ENCODE measurements at regions not wholly inside any gene's neighbourhood (a gene's known extent, or its start where the extent isn't known, plus 50 kb on each side); places are given as distances from the start of the nearest gene placed in this dataset.

DNA sequence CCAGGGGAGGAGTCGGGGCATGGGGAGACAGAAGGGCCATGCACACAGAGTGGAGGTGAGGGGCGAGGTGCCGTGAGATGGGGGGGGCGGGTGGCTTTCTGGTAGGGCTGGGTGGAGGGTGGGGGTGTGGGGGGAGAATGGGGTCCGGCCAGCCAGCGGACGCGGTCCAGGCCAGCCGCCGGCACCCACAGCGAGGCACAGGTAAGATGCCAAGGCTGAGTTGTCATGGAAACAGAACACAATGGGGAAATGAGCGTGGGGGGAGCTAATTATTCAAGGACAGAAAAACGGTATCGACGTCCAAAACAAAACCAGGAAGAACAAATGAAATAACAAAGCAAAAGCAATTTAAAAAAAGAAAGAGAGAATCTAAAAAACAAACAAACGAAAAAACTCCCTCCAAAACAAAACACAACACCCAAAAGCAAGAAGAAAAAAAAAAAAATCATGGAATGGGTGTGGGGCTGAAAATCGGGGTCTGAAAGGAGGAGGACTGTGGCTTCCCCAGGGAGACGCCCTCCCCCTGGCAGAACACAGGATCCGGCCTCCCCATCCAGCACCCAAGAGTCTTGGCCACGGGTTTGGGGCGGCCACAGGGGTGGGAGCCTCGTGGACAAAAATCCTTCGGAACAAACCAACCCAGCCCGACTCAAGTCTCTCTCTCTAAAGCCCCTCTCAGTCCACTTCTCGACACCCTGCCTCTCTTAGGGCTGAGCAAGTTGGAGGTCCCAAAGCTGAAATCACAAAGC lies 92.5 kb downstream of the PTPRS start:
- TF ChIP-seq SMC3 (conservative IDR thresholded peaks at IDR 0.05; ENCODE audit: poor library complexity): no peak
- TF ChIP-seq MXI1 (conservative IDR thresholded peaks at IDR 0.05; ENCODE audit: poor library complexity, severe bottlenecking): no peak
- TF ChIP-seq, protein P1, sequence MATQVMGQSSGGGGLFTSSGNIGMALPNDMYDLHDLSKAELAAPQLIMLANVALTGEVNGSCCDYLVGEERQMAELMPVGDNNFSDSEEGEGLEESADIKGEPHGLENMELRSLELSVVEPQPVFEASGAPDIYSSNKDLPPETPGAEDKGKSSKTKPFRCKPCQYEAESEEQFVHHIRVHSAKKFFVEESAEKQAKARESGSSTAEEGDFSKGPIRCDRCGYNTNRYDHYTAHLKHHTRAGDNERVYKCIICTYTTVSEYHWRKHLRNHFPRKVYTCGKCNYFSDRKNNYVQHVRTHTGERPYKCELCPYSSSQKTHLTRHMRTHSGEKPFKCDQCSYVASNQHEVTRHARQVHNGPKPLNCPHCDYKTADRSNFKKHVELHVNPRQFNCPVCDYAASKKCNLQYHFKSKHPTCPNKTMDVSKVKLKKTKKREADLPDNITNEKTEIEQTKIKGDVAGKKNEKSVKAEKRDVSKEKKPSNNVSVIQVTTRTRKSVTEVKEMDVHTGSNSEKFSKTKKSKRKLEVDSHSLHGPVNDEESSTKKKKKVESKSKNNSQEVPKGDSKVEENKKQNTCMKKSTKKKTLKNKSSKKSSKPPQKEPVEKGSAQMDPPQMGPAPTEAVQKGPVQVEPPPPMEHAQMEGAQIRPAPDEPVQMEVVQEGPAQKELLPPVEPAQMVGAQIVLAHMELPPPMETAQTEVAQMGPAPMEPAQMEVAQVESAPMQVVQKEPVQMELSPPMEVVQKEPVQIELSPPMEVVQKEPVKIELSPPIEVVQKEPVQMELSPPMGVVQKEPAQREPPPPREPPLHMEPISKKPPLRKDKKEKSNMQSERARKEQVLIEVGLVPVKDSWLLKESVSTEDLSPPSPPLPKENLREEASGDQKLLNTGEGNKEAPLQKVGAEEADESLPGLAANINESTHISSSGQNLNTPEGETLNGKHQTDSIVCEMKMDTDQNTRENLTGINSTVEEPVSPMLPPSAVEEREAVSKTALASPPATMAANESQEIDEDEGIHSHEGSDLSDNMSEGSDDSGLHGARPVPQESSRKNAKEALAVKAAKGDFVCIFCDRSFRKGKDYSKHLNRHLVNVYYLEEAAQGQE (IDR thresholded peaks at IDR 0.05; ENCODE audit: borderline replicate concordance): no peak
- TF ChIP-seq TAF1 (IDR thresholded peaks at IDR 0.05; ENCODE audit: low read depth): no peak
- no peak for TF ChIP-seq EP300 (conservative IDR thresholded peaks at IDR 0.05; ENCODE audit: poor library complexity, severe bottlenecking)
- TF ChIP-seq POLR2AphosphoS5 (IDR thresholded peaks at IDR 0.05): no peak
- TF ChIP-seq EZH2 (IDR thresholded peaks at IDR 0.05; ENCODE audit: borderline replicate concordance, insufficient read depth, low read length, poor library complexity, severe bottlenecking): no peak
- TF ChIP-seq, protein P2, sequence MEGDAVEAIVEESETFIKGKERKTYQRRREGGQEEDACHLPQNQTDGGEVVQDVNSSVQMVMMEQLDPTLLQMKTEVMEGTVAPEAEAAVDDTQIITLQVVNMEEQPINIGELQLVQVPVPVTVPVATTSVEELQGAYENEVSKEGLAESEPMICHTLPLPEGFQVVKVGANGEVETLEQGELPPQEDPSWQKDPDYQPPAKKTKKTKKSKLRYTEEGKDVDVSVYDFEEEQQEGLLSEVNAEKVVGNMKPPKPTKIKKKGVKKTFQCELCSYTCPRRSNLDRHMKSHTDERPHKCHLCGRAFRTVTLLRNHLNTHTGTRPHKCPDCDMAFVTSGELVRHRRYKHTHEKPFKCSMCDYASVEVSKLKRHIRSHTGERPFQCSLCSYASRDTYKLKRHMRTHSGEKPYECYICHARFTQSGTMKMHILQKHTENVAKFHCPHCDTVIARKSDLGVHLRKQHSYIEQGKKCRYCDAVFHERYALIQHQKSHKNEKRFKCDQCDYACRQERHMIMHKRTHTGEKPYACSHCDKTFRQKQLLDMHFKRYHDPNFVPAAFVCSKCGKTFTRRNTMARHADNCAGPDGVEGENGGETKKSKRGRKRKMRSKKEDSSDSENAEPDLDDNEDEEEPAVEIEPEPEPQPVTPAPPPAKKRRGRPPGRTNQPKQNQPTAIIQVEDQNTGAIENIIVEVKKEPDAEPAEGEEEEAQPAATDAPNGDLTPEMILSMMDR (IDR thresholded peaks at IDR 0.05; ENCODE audit: poor library complexity, severe bottlenecking): no peak
- no peak for TF ChIP-seq RAD21 (conservative IDR thresholded peaks at IDR 0.05)
- Histone ChIP-seq H3K27me3 (ENCODE audit: insufficient read depth, low read depth, low read length) (no peaks in the 10 kb centered on the region), H3K4me2 (ENCODE audit: low read length) (no peak overlapping the region), H3K4me3 (ENCODE audit: low read length) (no peak overlapping the region), H3K36me3 (ENCODE audit: insufficient read depth, low read length) (peaks cover 8% of the 10 kb centered on the region), H3K27ac (ENCODE audit: low read length) (no peak overlapping the region), H3F3A (ENCODE audit: insufficient read depth, low read length, poor library complexity, severe bottlenecking) (no peaks in the 10 kb centered on the region), H3K79me2 (replicated peaks; ENCODE audit: insufficient read depth, low read length) (no peaks in the 10 kb centered on the region), H3K9me3 (ENCODE audit: low read length) (no peaks in the 10 kb centered on the region), H4K20me1 (ENCODE audit: insufficient read depth) (no peaks in the 10 kb centered on the region), H3K9me2 (ENCODE audit: insufficient read depth, low read length) (no peaks in the 10 kb centered on the region), H2AFZ (ENCODE audit: low read depth, low read length) (no peak overlapping the region), H3K9ac (ENCODE audit: low read length) (no peak overlapping the region)

DNA sequence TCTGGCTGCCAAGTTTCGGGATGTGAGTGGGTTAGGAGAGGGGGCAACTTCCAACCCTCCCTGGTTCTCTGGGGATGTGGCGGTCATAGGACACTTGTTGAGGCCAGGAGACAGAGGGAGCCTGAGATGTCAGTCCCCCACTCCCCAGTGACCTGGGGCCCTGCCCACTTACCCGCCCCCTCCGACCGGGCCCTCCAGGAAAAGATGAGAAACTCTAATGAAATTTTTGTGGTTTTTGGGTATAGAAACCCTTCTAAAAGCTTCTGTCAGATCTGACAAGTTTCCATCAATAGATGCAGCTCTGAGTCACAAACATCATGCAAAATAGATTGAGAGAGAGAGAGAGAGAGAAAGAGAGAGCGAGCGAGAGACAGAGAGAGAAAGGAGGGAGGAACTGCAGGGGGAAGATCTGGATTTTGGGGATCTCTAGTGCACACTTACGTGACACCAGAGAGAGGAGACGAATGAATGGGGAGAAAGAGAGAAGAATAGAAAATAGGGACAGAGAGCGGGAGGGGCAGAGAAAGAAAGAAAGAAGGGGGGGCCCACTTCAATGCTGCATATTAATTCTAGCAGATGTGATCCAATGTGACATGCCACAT lies 94.0 kb downstream of the PTPRS start:
- Histone ChIP-seq H3K36me3 (ENCODE audit: insufficient read depth, low read length) (peaks cover 8% of the 10 kb centered on the region), H4K20me1 (ENCODE audit: insufficient read depth) (no peaks in the 10 kb centered on the region), H3K9me2 (ENCODE audit: insufficient read depth, low read length) (no peaks in the 10 kb centered on the region), H2AFZ (ENCODE audit: low read depth, low read length) (no peak overlapping the region), H3K9ac (ENCODE audit: low read length) (no peak overlapping the region), H3K27me3 (ENCODE audit: insufficient read depth, low read depth, low read length) (no peaks in the 10 kb centered on the region), H3K27ac (ENCODE audit: low read length) (no peak overlapping the region), H3K4me3 (ENCODE audit: low read length) (no peak overlapping the region), H3F3A (ENCODE audit: insufficient read depth, low read length, poor library complexity, severe bottlenecking) (no peaks in the 10 kb centered on the region), H3K4me2 (ENCODE audit: low read length) (no peak overlapping the region), H3K9me3 (ENCODE audit: low read length) (no peaks in the 10 kb centered on the region), H3K79me2 (replicated peaks; ENCODE audit: insufficient read depth, low read length) (no peaks in the 10 kb centered on the region)
- no peak for TF ChIP-seq EZH2 (IDR thresholded peaks at IDR 0.05; ENCODE audit: borderline replicate concordance, insufficient read depth, low read length, poor library complexity, severe bottlenecking)
- TF ChIP-seq EP300 (conservative IDR thresholded peaks at IDR 0.05; ENCODE audit: poor library complexity, severe bottlenecking): no peak
- TF ChIP-seq, protein P2 (IDR thresholded peaks at IDR 0.05; ENCODE audit: poor library complexity, severe bottlenecking): no peak
- TF ChIP-seq SMC3 (conservative IDR thresholded peaks at IDR 0.05; ENCODE audit: poor library complexity): no peak
- TF ChIP-seq, protein P1 (IDR thresholded peaks at IDR 0.05; ENCODE audit: borderline replicate concordance): no peak
- no peak for TF ChIP-seq MXI1 (conservative IDR thresholded peaks at IDR 0.05; ENCODE audit: poor library complexity, severe bottlenecking)
- TF ChIP-seq POLR2AphosphoS5 (IDR thresholded peaks at IDR 0.05): no peak
- no peak for TF ChIP-seq TAF1 (IDR thresholded peaks at IDR 0.05; ENCODE audit: low read depth)
- no peak for TF ChIP-seq RAD21 (conservative IDR thresholded peaks at IDR 0.05)
